ENCODE measurements at regions not wholly inside any gene's neighbourhood (a gene's known extent, or its start where the extent isn't known, plus 50 kb on each side); places are given as distances from the start of the nearest gene placed in this dataset.
"Not testable (repeated sequence)": the region's sequence is repeated elsewhere in the genome, so short reads cannot be mapped to it uniquely, and the experiment has no call there.

GRCh38 chr4:72945719-72946336 lies 123.7 kb downstream of the COX18 start:
- TF ChIP-seq CTCF (IDR thresholded peaks at IDR 0.05): no peak
- no peak for DNase-seq (ENCODE audit: low spot score)
- Histone ChIP-seq H3K4me3 (no peak overlapping the region), H3K27ac (no peak overlapping the region)

GRCh38 chr4:72942565-72942964 lies 127.0 kb downstream of the COX18 start:
- no peak for DNase-seq (ENCODE audit: low spot score)
- no peak overlapping the region for H3K27ac ChIP-seq
- TF ChIP-seq CTCF (IDR thresholded peaks at IDR 0.05): no peak
- H3K4me3 ChIP-seq: no peak overlapping the region

GRCh38 chr4:72938516-72938915 lies 131.0 kb downstream of the COX18 start:
- no peak for TF ChIP-seq CTCF (IDR thresholded peaks at IDR 0.05)
- Histone ChIP-seq H3K4me3 (no peak overlapping the region), H3K27ac (no peak overlapping the region)
- DNase-seq (ENCODE audit: low spot score): no peak

GRCh38 chr4:72935462-72935861 lies 134.1 kb downstream of the COX18 start:
- DNase-seq (ENCODE audit: low spot score): no peak
- no peak overlapping the region for H3K27ac ChIP-seq
- H3K4me3 ChIP-seq: no peak overlapping the region
- TF ChIP-seq CTCF (IDR thresholded peaks at IDR 0.05): no peak

- Histone ChIP-seq H3K27ac (no peak overlapping the region), H3K4me3 (no peak overlapping the region)
- no peak for TF ChIP-seq CTCF (IDR thresholded peaks at IDR 0.05)
- DNase-seq (ENCODE audit: low spot score): no peak
Observed at GRCh38 chr4:72933029-72933428, 136.5 kb downstream of the COX18 start.

- H3K4me3 ChIP-seq: no peak overlapping the region
- no peak for TF ChIP-seq CTCF (IDR thresholded peaks at IDR 0.05)
- DNase-seq (ENCODE audit: low spot score): no peak
- no peak overlapping the region for H3K27ac ChIP-seq
Observed at GRCh38 chr4:72931346-72931745, 138.2 kb downstream of the COX18 start.

- H3K27ac ChIP-seq; DNase-seq (ENCODE audit: low spot score); H3K4me3 ChIP-seq: not testable (repeated sequence)
Observed at GRCh38 chr4:72929596-72930274, 139.8 kb downstream of the COX18 start.

All from coronary artery (tissue), 2 donors.